Skeletal muscle satellite cell (primary cell): ENCODE measurements at regions not wholly inside any gene's neighbourhood (a gene's known extent, or its start where the extent isn't known, plus 50 kb on each side); places are given as distances from the start of the nearest gene placed in this dataset.
A peak's percentile ranks its signal among the peaks of the same experiment; 100 is the strongest.

ENCODE experiments used
- H3K27me3 ChIP-seq: 2 replicates; pipeline ENCODE4 v1.7.0; 2013; ENCODE audit warnings: low read length; ENCODE audit not compliant: control insufficient read depth, insufficient read depth
- H3K36me3 ChIP-seq: 2 replicates; pipeline ENCODE4 v1.7.0; 2013; ENCODE audit warnings: mild to moderate bottlenecking, control low read depth, low read length; ENCODE audit not compliant: insufficient read depth
- H3K4me1 ChIP-seq: 2 replicates; pipeline ENCODE4 v1.7.0; 2013; ENCODE audit warnings: low read length; ENCODE audit not compliant: control insufficient read depth, insufficient read depth
- H3K4me2 ChIP-seq: 2 replicates; pipeline ENCODE4 v1.7.0; 2013; ENCODE audit warnings: mild to moderate bottlenecking, low read length
- H3K4me3 ChIP-seq: 2 replicates; pipeline ENCODE4 v1.7.0; 2013; ENCODE audit warnings: low read length
- H3K9ac ChIP-seq: 2 replicates; pipeline ENCODE4 v1.7.0; 2013; ENCODE audit warnings: mild to moderate bottlenecking, low read depth, low read length, moderate library complexity
- H3K9me3 ChIP-seq: replicated peaks from 2 replicates; pipeline ENCODE4 v1.7.0; 2013; ENCODE audit warnings: mild to moderate bottlenecking, control low read depth, low read length

- Histone ChIP-seq H3K4me3 (no peak overlapping the region), H3K9me3 (no peaks in the 10 kb centered on the region), H3K4me1 (peaks cover 4% of the 10 kb centered on the region), H3K9ac (no peak overlapping the region), H3K4me2 (no peak overlapping the region), H3K36me3 (no peaks in the 10 kb centered on the region), H3K27me3 (peaks cover 34% of the 10 kb centered on the region)
Measured at GRCh38 chr3:193812078-193812725, 219.2 kb downstream of the OPA1 start.

GRCh38 chr3:193812791-193813500 lies 219.9 kb downstream of the OPA1 start:
- Histone ChIP-seq H3K4me1 (peaks cover 4% of the 10 kb centered on the region), H3K4me3 (no peak overlapping the region), H3K9ac (no peak overlapping the region), H3K27me3 (peaks cover 27% of the 10 kb centered on the region), H3K36me3 (no peaks in the 10 kb centered on the region), H3K9me3 (no peaks in the 10 kb centered on the region), H3K4me2 (no peak overlapping the region)

- no peak overlapping the region for H3K4me2 ChIP-seq
- H3K4me1 ChIP-seq, result peaks cover 4% of the 10 kb centered on the region
- H3K9me3 ChIP-seq, result no peaks in the 10 kb centered on the region
- no peaks in the 10 kb centered on the region for H3K36me3 ChIP-seq
- H3K27me3 ChIP-seq, result peaks cover 28% of the 10 kb centered on the region
- no peak overlapping the region for H3K4me3 ChIP-seq
- H3K9ac ChIP-seq, result no peak overlapping the region
Measured at GRCh38 chr3:193813501-193813830, 220.5 kb downstream of the OPA1 start.

GRCh38 chr3:193814166-193814892 lies 221.3 kb downstream of the OPA1 start:
- H3K4me2 ChIP-seq, result no peak overlapping the region
- no peak overlapping the region for H3K9ac ChIP-seq
- peaks cover 4% of the 10 kb centered on the region for H3K4me1 ChIP-seq
- H3K27me3 ChIP-seq, result peaks cover 35% of the 10 kb centered on the region
- no peak overlapping the region for H3K4me3 ChIP-seq
- no peaks in the 10 kb centered on the region for H3K36me3 ChIP-seq
- H3K9me3 ChIP-seq, result no peaks in the 10 kb centered on the region

GRCh38 chr3:193815246-193816027 lies 222.4 kb downstream of the OPA1 start:
- Histone ChIP-seq H3K36me3 (no peaks in the 10 kb centered on the region), H3K4me3 (no peak overlapping the region), H3K9ac (no peak overlapping the region), H3K4me1 (peaks cover 4% of the 10 kb centered on the region), H3K27me3 (peaks cover 40% of the 10 kb centered on the region), H3K9me3 (no peaks in the 10 kb centered on the region), H3K4me2 (no peak overlapping the region)

- Histone ChIP-seq H3K4me1 (peaks cover 4% of the 10 kb centered on the region), H3K27me3 (peaks cover 39% of the 10 kb centered on the region), H3K9me3 (no peaks in the 10 kb centered on the region), H3K9ac (no peak overlapping the region), H3K36me3 (no peaks in the 10 kb centered on the region), H3K4me2 (no peak overlapping the region), H3K4me3 (no peak overlapping the region)
Measured at GRCh38 chr3:193816028-193816395, 223.0 kb downstream of the OPA1 start.

GRCh38 chr3:193816656-193817311 lies 223.8 kb downstream of the OPA1 start:
- peak overlapping the region; percentile 3 for H3K9ac ChIP-seq
- H3K4me3 ChIP-seq, result no peak overlapping the region
- peaks cover 4% of the 10 kb centered on the region for H3K4me1 ChIP-seq
- H3K9me3 ChIP-seq, result no peaks in the 10 kb centered on the region
- H3K4me2 ChIP-seq, result peak overlapping the region; percentile 44
- H3K36me3 ChIP-seq, result no peaks in the 10 kb centered on the region
- peaks cover 33% of the 10 kb centered on the region for H3K27me3 ChIP-seq

- H3K27me3 ChIP-seq, result peaks cover 24% of the 10 kb centered on the region
- no peak overlapping the region for H3K4me3 ChIP-seq
- peaks cover 4% of the 10 kb centered on the region for H3K4me1 ChIP-seq
- no peak overlapping the region for H3K9ac ChIP-seq
- H3K9me3 ChIP-seq, result no peaks in the 10 kb centered on the region
- H3K36me3 ChIP-seq, result no peaks in the 10 kb centered on the region
- H3K4me2 ChIP-seq, result no peak overlapping the region
Measured at GRCh38 chr3:193819117-193820010, 226.4 kb downstream of the OPA1 start.

GRCh38 chr3:193821151-193821668 lies 228.2 kb downstream of the OPA1 start:
- Histone ChIP-seq H3K9me3 (no peaks in the 10 kb centered on the region), H3K4me3 (no peak overlapping the region), H3K27me3 (peaks cover 35% of the 10 kb centered on the region), H3K9ac (no peak overlapping the region), H3K36me3 (no peaks in the 10 kb centered on the region), H3K4me2 (no peak overlapping the region), H3K4me1 (peaks cover 4% of the 10 kb centered on the region)

GRCh38 chr3:193822492-193823212 lies 229.6 kb downstream of the OPA1 start:
- H3K9me3 ChIP-seq, result no peaks in the 10 kb centered on the region
- no peak overlapping the region for H3K4me3 ChIP-seq
- H3K4me1 ChIP-seq, result no peaks in the 10 kb centered on the region
- H3K9ac ChIP-seq, result no peak overlapping the region
- peaks cover 49% of the 10 kb centered on the region for H3K27me3 ChIP-seq
- no peaks in the 10 kb centered on the region for H3K36me3 ChIP-seq
- no peak overlapping the region for H3K4me2 ChIP-seq
